Esophagus squamous epithelium (tissue), 4 donors: ENCODE measurements at regions not wholly inside any gene's neighbourhood (a gene's known extent, or its start where the extent isn't known, plus 50 kb on each side); places are given as distances from the start of the nearest gene placed in this dataset.

ENCODE experiments used
- POLR2A ChIP-seq, 4 donors: fragments of 450-650 bp; IDR thresholded peaks; one replicate each; pipeline ENCODE4 v1.6.1; 2017; ENCODE audit warnings: antibody characterized with exemption in 4 of 4, mild to moderate bottlenecking in 4 of 4, moderate library complexity in 3 of 4
- TF ChIP-seq, protein P1 (sequence below), 6 experiments: fragments of 450-650 bp in 4 of 6; fragments of 200-600 bp in 2 of 6; sonication (generic) in 2 of 6; IDR thresholded peaks; one replicate each; pipeline ENCODE4 v1.5.1; 2016 to 2019; ENCODE audit warnings: antibody characterized with exemption in 6 of 6, mild to moderate bottlenecking in 4 of 6, moderate library complexity in 4 of 6

DNA sequence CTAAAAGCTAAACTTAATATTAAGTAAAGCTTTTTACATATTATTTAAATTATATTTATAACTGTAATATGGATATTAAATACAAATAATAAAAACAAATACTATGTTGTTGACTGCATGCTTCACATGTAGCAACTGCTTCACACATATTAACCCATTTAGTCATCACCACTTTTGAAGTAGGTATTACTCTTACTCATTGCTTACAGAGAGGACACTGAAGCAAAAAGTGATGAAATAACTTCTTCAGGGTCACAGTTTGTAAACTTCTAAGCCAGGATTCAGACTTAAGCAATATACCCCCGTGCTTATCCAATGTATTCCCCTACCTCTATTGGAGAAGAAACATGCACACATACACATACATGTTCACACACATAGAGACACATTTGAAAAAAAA is 166.6 kb downstream of the DKK2 start:
- TF ChIP-seq POLR2A (IDR thresholded peaks at IDR 0.05), result no peak
- TF ChIP-seq, protein P1, sequence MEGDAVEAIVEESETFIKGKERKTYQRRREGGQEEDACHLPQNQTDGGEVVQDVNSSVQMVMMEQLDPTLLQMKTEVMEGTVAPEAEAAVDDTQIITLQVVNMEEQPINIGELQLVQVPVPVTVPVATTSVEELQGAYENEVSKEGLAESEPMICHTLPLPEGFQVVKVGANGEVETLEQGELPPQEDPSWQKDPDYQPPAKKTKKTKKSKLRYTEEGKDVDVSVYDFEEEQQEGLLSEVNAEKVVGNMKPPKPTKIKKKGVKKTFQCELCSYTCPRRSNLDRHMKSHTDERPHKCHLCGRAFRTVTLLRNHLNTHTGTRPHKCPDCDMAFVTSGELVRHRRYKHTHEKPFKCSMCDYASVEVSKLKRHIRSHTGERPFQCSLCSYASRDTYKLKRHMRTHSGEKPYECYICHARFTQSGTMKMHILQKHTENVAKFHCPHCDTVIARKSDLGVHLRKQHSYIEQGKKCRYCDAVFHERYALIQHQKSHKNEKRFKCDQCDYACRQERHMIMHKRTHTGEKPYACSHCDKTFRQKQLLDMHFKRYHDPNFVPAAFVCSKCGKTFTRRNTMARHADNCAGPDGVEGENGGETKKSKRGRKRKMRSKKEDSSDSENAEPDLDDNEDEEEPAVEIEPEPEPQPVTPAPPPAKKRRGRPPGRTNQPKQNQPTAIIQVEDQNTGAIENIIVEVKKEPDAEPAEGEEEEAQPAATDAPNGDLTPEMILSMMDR (IDR thresholded peaks at IDR 0.05), result no peak
